Adrenal gland (tissue), 9 donors: ENCODE measurements at regions not wholly inside any gene's neighbourhood (a gene's known extent, or its start where the extent isn't known, plus 50 kb on each side); places are given as distances from the start of the nearest gene placed in this dataset.

Experiments used
- DNase-seq, 7 donors: peaks; one replicate each; pipeline ENCODE4 v3.0.0-alpha.2; 2019 to 2020
- H3K27ac ChIP-seq, 5 donors: fragments of 200-600 bp; sonication (generic) in 4 of 5; 1 replicate in 3 of 5; 2 replicates in 2 of 5; pipeline versions ENCODE4 v1.5.1 to v1.8.0; 2016 to 2020; ENCODE audit warnings: mild to moderate bottlenecking in 1 of 5
- H3K27me3 ChIP-seq: fragments of 200-600 bp; 2 replicates; pipeline ENCODE4 v1.8.0; 2021
- H3K36me3 ChIP-seq, 2 donors: fragments of 200-600 bp; replicated peaks in 1 of 2; 1 replicate in 1 of 2; 2 replicates in 1 of 2; pipeline versions ENCODE4 v1.5.1 to v1.8.0; 2018 to 2022
- H3K4me1 ChIP-seq, 2 donors: fragments of 200-600 bp; replicated peaks in 1 of 2; 1 replicate in 1 of 2; 2 replicates in 1 of 2; pipeline versions ENCODE4 v1.5.1 to v1.8.0; 2018 to 2021
- H3K4me3 ChIP-seq, 4 donors: fragments of 200-600 bp; sonication (generic) in 3 of 4; one replicate each; pipeline ENCODE4 v1.5.1; 2016 to 2018
- H3K9me3 ChIP-seq, 3 donors: fragments of 200-600 bp; sonication (generic) in 1 of 3; replicated peaks in 1 of 3; 1 replicate in 2 of 3; 2 replicates in 1 of 3; pipeline versions ENCODE4 v1.5.1 to v1.8.0; 2016 to 2021
- POLR2A ChIP-seq, 2 donors: fragments of 450-650 bp; IDR thresholded peaks; one replicate each; pipeline ENCODE4 v1.6.1; 2017; ENCODE audit warnings: antibody characterized with exemption in 2 of 2, mild to moderate bottlenecking in 2 of 2, moderate library complexity in 1 of 2
- WGBS, 4 donors: extraction: QIAGEN DNeasy Blood & Tissue Kit in 2 of 4; methylation state at CpG; one replicate each; pipeline versions ENCODE4 v1.1.5 to v1.1.7; 2013 to 2017; 5-methylcytosine and 5-hydroxymethylcytosine counted together
- intact Hi-C, 2 donors: fragments of 100-400 bp; cut with DNase I; formaldehyde crosslinking; loops; one replicate each; pipeline versions ENCODE4 v1.14.1 to v1.15.0; 2022 to 2023
- TF ChIP-seq, protein P1 (sequence below), 6 experiments: fragments of 450-650 bp in 4 of 6; fragments of 200-600 bp in 2 of 6; sonication (generic) in 1 of 6; IDR thresholded peaks; 1 replicate in 5 of 6; 2 replicates in 1 of 6; pipeline versions ENCODE4 v1.5.1 to v1.8.0; 2016 to 2021; ENCODE audit warnings: antibody characterized with exemption in 6 of 6, mild to moderate bottlenecking in 2 of 6, moderate library complexity in 1 of 6
- donor health status: healthy with polysubstance abuse.
- donor health status: Bipolar disorder and iron deficiency.
- donor health status: DM: yes; HTN: yes; CAD: no.
- donor health status: DM: no; HTN: no; CAD: no.
- donor health status: DM: no; HTN: no; CAD: no.

- intact Hi-C loops = no loop called here
- no peak for DNase-seq
- Histone ChIP-seq H3K27ac (no peak overlapping the region), H3K27me3 (no peaks in the 10 kb centered on the region), H3K36me3 (no peaks in the 10 kb centered on the region), H3K9me3 (no peaks in the 10 kb centered on the region), H3K4me3 (no peak overlapping the region), H3K4me1 (no peaks in the 10 kb centered on the region)
- 13 to 24% (median 18%) methylated on average over 2 of the region's 2 CpGs for WGBS, 4 donors
- TF ChIP-seq, protein P1, sequence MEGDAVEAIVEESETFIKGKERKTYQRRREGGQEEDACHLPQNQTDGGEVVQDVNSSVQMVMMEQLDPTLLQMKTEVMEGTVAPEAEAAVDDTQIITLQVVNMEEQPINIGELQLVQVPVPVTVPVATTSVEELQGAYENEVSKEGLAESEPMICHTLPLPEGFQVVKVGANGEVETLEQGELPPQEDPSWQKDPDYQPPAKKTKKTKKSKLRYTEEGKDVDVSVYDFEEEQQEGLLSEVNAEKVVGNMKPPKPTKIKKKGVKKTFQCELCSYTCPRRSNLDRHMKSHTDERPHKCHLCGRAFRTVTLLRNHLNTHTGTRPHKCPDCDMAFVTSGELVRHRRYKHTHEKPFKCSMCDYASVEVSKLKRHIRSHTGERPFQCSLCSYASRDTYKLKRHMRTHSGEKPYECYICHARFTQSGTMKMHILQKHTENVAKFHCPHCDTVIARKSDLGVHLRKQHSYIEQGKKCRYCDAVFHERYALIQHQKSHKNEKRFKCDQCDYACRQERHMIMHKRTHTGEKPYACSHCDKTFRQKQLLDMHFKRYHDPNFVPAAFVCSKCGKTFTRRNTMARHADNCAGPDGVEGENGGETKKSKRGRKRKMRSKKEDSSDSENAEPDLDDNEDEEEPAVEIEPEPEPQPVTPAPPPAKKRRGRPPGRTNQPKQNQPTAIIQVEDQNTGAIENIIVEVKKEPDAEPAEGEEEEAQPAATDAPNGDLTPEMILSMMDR (IDR thresholded peaks at IDR 0.05) = no peak
- no peak for TF ChIP-seq POLR2A (IDR thresholded peaks at IDR 0.05)
These were observed 1338.4 kb upstream of the CHAC2 start for GRCh38 chr2:52429171-52429570.

GRCh38 chr2:52428224-52428623 is 1339.4 kb upstream of the CHAC2 start:
- Histone ChIP-seq H3K27me3 (no peaks in the 10 kb centered on the region), H3K36me3 (no peaks in the 10 kb centered on the region), H3K4me1 (no peaks in the 10 kb centered on the region), H3K4me3 (no peak overlapping the region), H3K9me3 (no peaks in the 10 kb centered on the region), H3K27ac (no peak overlapping the region)
- WGBS, 4 donors = 73 to 87% (median 80%) methylated on average over 2 of the region's 2 CpGs
- no peak for DNase-seq
- TF ChIP-seq, protein P1 (IDR thresholded peaks at IDR 0.05) = no peak
- TF ChIP-seq POLR2A (IDR thresholded peaks at IDR 0.05) = no peak
- intact Hi-C loops = no loop called here

GRCh38 chr2:52423655-52424054 is 1343.9 kb upstream of the CHAC2 start:
- no peak overlapping the region for H3K4me3 ChIP-seq
- H3K36me3 ChIP-seq = no peaks in the 10 kb centered on the region
- no peaks in the 10 kb centered on the region for H3K9me3 ChIP-seq
- TF ChIP-seq, protein P1 (IDR thresholded peaks at IDR 0.05) = no peak
- no peak for TF ChIP-seq POLR2A (IDR thresholded peaks at IDR 0.05)
- no peak overlapping the region for H3K27ac ChIP-seq
- no peaks in the 10 kb centered on the region for H3K4me1 ChIP-seq
- WGBS, 4 donors = 55 to 69% (median 56%) methylated on average over 2 of the region's 2 CpGs
- intact Hi-C loops = no loop called here
- no peaks in the 10 kb centered on the region for H3K27me3 ChIP-seq
- no peak for DNase-seq

- Histone ChIP-seq H3K4me3 (no peak overlapping the region), H3K27me3 (no peaks in the 10 kb centered on the region), H3K27ac (no peak overlapping the region), H3K36me3 (no peaks in the 10 kb centered on the region), H3K9me3 (no peaks in the 10 kb centered on the region), H3K4me1 (no peaks in the 10 kb centered on the region)
- TF ChIP-seq, protein P1 (IDR thresholded peaks at IDR 0.05) = no peak
- no peak for TF ChIP-seq POLR2A (IDR thresholded peaks at IDR 0.05)
- no peak for DNase-seq
- intact Hi-C loops = no loop called here
- 76 to 92% (median 84%) methylated on average over 1 of the region's 1 CpG for WGBS, 4 donors
These were observed 1344.5 kb upstream of the CHAC2 start for GRCh38 chr2:52423111-52423510.
